ENCODE measurements at regions not wholly inside any gene's neighbourhood (a gene's known extent, or its start where the extent isn't known, plus 50 kb on each side); places are given as distances from the start of the nearest gene placed in this dataset.
"Not testable (repeated sequence)": the region's sequence is repeated elsewhere in the genome, so short reads cannot be mapped to it uniquely, and the experiment has no call there.

DNA sequence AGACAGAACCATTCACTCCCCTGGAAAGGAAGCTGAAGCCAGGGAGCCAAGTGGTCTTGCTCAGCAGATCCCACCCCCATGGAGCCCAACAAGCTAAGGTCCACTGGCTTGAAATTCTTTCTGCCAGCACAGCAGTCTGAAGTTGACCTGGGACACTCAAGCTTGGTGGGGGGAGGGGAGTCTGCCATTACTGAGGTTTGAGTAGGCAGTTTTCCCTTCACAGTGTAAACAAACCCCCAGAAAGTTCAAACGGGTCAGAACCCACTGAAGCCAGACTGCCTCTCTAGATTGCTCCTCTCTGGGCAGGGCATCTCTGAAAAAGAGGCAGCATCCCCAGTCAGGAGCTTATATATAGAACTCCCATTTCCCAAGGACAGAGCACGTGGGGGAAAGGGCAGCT lies 72.8 kb upstream of the NECTIN3 start:
- TF ChIP-seq, protein P1, sequence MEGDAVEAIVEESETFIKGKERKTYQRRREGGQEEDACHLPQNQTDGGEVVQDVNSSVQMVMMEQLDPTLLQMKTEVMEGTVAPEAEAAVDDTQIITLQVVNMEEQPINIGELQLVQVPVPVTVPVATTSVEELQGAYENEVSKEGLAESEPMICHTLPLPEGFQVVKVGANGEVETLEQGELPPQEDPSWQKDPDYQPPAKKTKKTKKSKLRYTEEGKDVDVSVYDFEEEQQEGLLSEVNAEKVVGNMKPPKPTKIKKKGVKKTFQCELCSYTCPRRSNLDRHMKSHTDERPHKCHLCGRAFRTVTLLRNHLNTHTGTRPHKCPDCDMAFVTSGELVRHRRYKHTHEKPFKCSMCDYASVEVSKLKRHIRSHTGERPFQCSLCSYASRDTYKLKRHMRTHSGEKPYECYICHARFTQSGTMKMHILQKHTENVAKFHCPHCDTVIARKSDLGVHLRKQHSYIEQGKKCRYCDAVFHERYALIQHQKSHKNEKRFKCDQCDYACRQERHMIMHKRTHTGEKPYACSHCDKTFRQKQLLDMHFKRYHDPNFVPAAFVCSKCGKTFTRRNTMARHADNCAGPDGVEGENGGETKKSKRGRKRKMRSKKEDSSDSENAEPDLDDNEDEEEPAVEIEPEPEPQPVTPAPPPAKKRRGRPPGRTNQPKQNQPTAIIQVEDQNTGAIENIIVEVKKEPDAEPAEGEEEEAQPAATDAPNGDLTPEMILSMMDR (conservative IDR thresholded peaks at IDR 0.05; ENCODE audit: low read depth, low read length) = not testable (repeated sequence)
- TF ChIP-seq EZH2 (IDR thresholded peaks at IDR 0.05; ENCODE audit: borderline replicate concordance, low read depth, low read length, poor library complexity, severe bottlenecking) = not testable (repeated sequence)

Measured in A673 (cell line).